NOMO-1 treated with dmso at 0.1 percent for 144 hours (cell line): ENCODE measurements at regions not wholly inside any gene's neighbourhood (a gene's known extent, or its start where the extent isn't known, plus 50 kb on each side); places are given as distances from the start of the nearest gene placed in this dataset.

Experiments used
- DNase-seq: peaks from one replicate; lab custom pipeline; 2025; ENCODE audit not compliant: unreplicated experiment; lab: John Stamatoyannopoulos, UW

GRCh38 chr18:44119607-44120006, 561.1 kb upstream of the SETBP1 start:
- DNase-seq = no peak

DNA sequence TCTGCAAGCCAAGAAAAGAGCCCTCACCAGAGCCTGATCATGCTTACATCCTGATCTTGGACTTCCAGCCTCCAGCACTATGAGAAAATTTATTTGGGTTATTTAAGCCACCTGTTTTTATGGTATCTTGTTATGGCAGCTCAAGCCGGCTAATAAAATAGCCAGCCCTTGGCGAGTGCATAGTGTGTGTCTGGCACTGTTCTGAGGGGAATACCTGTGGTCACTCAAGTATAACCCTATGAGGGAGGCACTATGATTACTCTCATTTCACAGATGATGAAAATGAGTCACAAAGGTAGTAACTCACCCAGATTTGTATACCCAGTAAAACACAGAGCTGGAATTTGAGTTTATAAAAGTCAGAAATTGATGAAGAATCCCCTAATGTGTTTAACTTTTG, 556.9 kb upstream of the SETBP1 start:
- DNase-seq = no peak

DNA sequence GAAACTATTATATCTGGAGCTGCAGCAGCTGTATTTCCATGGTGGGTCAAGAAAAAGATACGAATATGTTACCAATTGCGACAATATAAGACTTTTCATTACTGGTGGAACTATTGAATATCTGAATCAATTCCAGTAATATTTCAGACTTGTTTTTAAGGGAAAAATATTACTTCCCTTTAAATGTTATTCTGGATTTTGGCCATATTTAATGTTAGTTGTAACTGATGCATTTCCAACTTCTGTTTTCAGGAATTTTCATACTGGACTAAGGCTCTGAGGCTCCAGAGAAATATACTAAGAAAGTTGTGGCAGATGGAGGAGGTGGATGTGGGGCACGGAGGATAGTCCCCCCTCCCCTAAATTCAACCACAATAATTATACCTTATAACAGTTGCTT, 555.2 kb upstream of the SETBP1 start:
- no peak for DNase-seq

GRCh38 chr18:44126598-44126997, 554.1 kb upstream of the SETBP1 start:
- no peak for DNase-seq

DNA sequence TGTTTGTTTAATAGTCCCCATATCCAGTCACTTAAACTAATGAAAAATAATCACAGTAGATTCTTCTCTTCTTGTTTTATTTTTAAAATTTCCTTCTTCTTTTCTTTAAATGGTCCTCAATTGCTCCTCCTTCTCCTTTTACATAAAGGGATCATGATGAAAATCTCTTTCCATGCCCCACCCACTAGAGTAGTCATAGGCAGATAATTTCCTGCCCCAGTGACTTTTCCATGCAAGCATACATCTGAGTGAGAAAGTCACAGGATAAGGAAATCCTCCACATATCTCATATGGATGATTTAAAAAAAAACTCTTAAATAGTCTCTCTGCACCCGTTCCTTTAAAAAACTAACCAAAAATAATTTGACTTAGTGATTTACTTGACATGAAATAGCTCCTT, 552.3 kb upstream of the SETBP1 start:
- no peak for DNase-seq

DNA sequence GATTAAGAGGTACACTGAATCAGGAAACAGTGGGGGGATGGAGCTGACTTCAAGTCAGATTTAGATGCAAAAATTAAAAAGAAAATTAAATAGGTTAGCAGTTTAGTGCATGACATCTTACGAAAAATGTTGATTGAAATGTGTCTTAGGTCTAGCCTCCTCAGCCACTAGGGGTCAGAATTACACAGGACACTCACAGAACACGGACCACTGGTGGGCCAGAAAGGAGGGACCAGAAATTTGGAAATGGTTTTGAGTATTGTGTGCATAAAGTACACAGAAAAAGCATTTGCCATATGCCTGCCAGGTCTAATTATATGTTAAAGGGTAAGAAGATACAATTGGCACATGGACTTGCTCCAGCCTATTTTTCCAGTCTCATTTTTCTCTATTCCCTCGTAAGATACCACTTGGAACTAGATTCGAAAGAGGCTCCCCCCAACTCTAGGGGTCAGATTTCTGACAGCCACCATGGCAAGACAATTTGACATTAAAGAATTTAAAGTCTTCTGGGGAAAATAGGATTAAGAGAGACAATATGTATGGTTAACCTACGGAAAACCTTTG, 550.2 kb upstream of the SETBP1 start:
- no peak for DNase-seq

DNA sequence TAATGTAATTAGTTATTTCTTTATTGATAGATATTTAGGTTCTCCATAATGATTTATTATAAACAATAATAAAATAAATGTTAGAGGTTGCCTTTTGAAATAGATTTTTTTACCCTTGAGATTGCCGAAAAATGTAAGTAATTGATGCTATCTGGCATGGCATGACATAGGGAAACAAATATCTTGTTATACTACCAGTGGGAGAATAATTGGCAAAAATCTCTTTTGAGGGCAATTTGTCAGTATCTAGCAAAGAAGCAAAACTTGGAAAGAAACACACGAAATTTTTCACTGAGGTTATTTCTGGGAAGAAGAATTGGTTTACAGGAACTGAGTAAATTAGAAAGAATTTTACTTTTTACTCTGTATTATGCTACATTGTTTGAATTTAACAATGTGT, 547.2 kb upstream of the SETBP1 start:
- no peak for DNase-seq

DNA sequence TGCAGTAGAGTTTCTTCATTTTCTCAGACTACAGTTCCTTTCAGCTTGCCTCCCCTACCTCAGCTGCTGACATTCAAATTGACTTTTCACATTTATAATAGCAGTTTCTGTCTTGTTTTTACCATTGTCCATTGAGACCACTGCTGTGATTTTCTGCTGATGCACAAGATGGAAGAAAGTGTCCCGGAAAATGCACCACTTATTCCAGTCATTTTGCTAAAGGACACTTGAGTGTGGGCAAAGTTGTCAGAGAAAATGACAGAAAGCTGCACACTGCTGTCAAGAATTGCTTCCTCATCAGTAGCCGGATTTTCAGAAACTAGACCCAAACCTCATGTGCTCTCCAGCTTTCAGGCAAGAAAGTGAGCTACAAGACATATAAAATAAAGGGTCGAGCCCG, 546.2 kb upstream of the SETBP1 start:
- no peak for DNase-seq

GRCh38 chr18:44135741-44136140, 544.9 kb upstream of the SETBP1 start:
- no peak for DNase-seq

DNA sequence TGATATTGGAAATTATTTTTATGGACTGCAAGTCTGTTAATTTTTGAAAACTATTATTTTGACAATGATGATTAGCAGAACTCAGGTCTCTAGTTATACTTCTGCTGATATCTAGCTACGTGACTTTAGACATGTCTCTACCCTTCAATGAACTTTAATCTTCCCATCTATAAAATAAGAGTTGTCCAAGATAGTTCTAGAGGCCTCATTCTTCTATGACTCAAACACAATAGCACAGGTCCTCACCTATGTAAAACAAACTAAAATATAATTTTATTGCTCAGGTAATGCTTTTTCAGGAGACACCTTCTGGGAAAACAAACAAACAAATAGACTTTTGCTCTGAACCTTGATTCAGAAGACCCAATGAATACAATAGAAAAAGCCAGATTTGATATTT, 544.4 kb upstream of the SETBP1 start:
- no peak for DNase-seq

GRCh38 chr18:44143072-44143471, 537.6 kb upstream of the SETBP1 start:
- no peak for DNase-seq

- DNase-seq = no peak
These were observed 531.0 kb upstream of the SETBP1 start for GRCh38 chr18:44149706-44150105.

- DNase-seq = no peak
These were observed 526.7 kb upstream of the SETBP1 start for GRCh38 chr18:44153981-44154380.

DNA sequence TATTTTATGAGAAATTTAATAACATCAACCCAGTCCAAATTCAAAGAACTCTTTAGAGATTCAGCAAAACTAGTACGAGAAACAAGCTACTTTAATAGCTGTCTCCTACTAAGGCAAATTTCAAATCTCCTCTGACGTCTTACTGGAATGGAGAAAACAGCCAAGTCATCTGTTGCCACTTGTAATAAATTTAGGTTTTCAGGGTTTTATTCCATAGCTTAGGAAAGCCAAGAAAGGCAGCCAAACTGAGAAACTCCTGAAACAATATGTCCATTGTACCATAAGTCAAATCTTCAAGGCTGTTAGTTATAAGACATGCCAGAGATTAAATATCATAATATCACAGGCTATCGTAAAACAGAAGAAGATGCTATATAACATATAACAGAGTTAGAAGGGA, 524.6 kb upstream of the SETBP1 start:
- DNase-seq = no peak

GRCh38 chr18:44156776-44157335, 523.8 kb upstream of the SETBP1 start:
- no peak for DNase-seq

DNA sequence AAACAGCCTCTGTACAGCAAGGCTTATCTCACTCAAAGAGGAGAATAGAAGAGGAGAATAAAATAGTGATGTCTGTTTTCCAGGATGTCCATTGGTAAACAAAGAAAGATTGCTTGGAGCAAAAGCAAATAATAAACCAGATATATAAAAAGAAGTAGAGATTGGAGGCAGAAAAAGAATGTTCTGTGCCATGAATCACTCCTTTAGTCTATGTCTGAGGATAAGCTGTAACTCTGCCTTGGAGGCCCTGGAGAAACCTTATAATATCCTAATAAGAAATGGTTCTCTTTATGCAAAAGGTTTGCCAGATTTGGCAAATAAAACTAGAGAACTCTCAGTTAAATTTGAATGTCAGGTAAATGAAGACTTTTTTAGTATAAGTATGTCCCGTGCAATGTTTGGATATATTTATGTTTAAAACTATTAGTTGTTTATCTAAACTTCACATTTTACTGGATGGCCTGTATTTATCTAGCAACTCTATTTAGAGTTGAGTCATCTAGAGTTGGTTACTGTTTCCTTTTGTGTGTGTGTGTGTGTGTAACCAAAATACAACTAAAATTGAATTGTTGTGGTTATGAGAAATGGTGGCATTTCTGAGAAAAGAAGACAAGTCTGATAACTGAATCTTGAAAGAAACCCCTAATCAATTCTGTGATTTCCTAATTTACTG, 510.3 kb upstream of the SETBP1 start:
- no peak for DNase-seq

- no peak for DNase-seq
These were observed 509.4 kb upstream of the SETBP1 start for GRCh38 chr18:44171301-44171700.

DNA sequence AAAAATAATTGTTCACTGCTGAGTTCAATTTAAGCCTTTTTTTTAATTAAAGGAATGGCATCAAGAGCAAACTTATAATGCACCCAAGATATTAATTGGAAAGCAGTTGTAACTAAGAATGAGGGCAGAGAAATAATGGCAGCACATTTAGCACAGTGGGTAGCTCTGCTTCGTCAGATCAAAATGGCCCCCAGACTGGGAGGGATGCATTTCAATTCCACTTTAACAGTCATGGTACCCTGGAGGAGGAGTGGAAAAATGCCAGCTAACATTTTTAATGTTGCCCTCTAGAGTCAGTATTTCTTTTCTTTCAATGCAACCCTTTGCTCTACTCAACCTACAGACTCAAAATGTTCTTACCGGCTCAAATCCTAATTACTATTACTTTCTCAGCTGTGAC, 504.8 kb upstream of the SETBP1 start:
- DNase-seq = no peak

GRCh38 chr18:44178476-44178875, 502.2 kb upstream of the SETBP1 start:
- DNase-seq = no peak

- DNase-seq = no peak
These were observed 501.0 kb upstream of the SETBP1 start for GRCh38 chr18:44179693-44180092.

DNA sequence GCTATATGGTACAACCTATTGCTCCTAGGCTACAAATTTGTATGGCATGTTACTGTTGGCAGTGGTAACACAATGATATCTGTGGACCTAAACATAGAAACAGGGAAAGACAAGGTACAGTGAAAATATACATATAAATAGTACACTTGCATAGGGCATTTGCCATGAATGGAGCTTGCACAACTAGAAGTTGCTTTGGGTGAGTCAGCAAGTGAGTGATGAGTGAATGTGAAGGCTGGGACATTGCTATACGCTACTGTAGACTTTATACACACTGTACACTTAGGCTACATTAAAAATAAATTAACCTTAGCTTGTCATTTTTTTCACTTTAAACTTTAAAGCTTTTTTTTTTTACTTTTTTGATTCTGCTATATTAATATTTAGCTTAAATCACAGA, 500.0 kb upstream of the SETBP1 start:
- DNase-seq = no peak

- no peak for DNase-seq
These were observed 498.5 kb upstream of the SETBP1 start for GRCh38 chr18:44181951-44182747.
